MCF 10A (cell line): ENCODE measurements at regions not wholly inside any gene's neighbourhood (a gene's known extent, or its start where the extent isn't known, plus 50 kb on each side); places are given as distances from the start of the nearest gene placed in this dataset.

Experiments used
- BruUV-seq: library from RNA; stranded (reverse); fragments of 400-500 nt; replicated peaks from 2 replicates; lab custom pipeline; 2021; lab: Mats Ljungman, UMichigan
- CTCF ChIA-PET: fragments of 300-600 bp; sonication (Branson Sonifier 250); formaldehyde crosslinking; extraction: SDS; loops from one replicate; lab custom pipeline; 2021; ENCODE audit warnings: antibody characterized with exemption, inconsistent platforms; lab: Yijun Ruan, JAX
- POLR2A ChIA-PET: fragments of 300-600, 350-650 bp; sonication (Branson Sonifier 250); formaldehyde crosslinking; extraction: SDS; loops from one replicate; lab custom pipeline; 2020; ENCODE audit warnings: antibody characterized with exemption, inconsistent platforms; lab: Yijun Ruan, JAX
- DNase-seq: peaks from one replicate; pipeline ENCODE4 v3.0.0-alpha.2; 2018; ENCODE audit not compliant: unreplicated experiment
- H3K27ac Mint-ChIP-seq: one replicate; pipeline ENCODE4 v1.8.0; 2022; ENCODE audit warnings: mild to moderate bottlenecking, low read depth, mixed read lengths; ENCODE audit not compliant: unreplicated experiment
- H3K27me3 Mint-ChIP-seq: one replicate; pipeline ENCODE4 v1.8.0; 2022; ENCODE audit warnings: mixed read lengths; ENCODE audit not compliant: insufficient read depth, unreplicated experiment
- H3K36me3 Mint-ChIP-seq: one replicate; pipeline ENCODE4 v1.8.0; 2022; ENCODE audit warnings: mild to moderate bottlenecking, moderate library complexity, mixed read lengths; ENCODE audit not compliant: insufficient read depth, unreplicated experiment
- H3K4me1 Mint-ChIP-seq: one replicate; pipeline ENCODE4 v1.8.0; 2022; ENCODE audit warnings: mixed read lengths; ENCODE audit not compliant: insufficient read depth, unreplicated experiment
- H3K4me3 Mint-ChIP-seq: one replicate; pipeline ENCODE4 v1.8.0; 2022; ENCODE audit warnings: mild to moderate bottlenecking, moderate library complexity, mixed read lengths; ENCODE audit not compliant: unreplicated experiment
- H3K9me3 Mint-ChIP-seq: one replicate; pipeline ENCODE4 v1.8.0; 2022; ENCODE audit warnings: mixed read lengths; ENCODE audit not compliant: unreplicated experiment
- intact Hi-C: fragments of 100-400 bp; cut with micrococcal nuclease; formaldehyde crosslinking; loops from 2 replicates; pipeline ENCODE4 v1.14.1; 2022
- TF ChIP-seq, protein P1 (sequence below): fragments of 200-600 bp; IDR thresholded peaks from one replicate; pipeline ENCODE4 v1.8.0; 2022; ENCODE audit warnings: antibody characterized with exemption, mild to moderate bottlenecking; ENCODE audit not compliant: unreplicated experiment

DNA sequence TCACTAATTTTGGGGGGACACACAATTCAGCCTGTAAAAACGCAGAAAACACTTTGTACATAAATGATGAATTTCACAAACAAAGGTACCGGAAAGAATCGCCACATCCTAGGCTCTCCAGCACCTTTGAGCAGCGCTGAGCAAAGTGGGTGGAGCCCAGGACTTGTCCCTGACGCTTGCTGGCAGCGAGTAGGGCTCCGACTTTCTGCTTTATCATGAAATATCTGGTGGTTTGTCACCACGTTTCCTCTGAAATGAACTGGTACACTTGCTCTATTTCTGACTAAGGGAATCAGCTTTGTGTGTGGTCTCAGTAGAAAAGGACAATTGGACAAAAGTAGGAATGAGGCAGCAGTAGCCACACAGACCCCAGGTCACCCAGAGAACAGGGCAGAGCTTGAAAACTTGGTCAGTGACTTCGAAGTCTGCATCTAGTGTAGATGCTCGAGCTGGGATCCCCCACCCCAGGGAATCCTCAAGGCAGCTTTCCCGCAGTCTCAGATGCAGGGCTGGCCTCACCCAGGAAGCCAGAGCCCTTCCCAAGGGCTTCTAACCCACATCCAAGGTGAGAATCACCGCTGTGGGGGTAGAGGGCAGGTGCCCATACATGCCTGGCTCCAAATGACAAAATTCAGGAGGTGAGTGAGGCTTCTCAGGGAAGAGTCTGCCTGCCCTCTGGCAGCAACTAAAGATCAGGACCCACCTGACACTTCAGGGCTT lies 85.3 kb upstream of the SOX1 start:
- Mint-ChIP-seq H3K4me1 (no peaks in the 10 kb centered on the region), H3K4me3 (no peak overlapping the region), H3K36me3 (no peaks in the 10 kb centered on the region), H3K9me3 (peaks cover 16% of the 10 kb centered on the region), H3K27ac (no peak overlapping the region), H3K27me3 (no peaks in the 10 kb centered on the region)
- BruUV-seq: no TSS peak
- TF ChIP-seq, protein P1, sequence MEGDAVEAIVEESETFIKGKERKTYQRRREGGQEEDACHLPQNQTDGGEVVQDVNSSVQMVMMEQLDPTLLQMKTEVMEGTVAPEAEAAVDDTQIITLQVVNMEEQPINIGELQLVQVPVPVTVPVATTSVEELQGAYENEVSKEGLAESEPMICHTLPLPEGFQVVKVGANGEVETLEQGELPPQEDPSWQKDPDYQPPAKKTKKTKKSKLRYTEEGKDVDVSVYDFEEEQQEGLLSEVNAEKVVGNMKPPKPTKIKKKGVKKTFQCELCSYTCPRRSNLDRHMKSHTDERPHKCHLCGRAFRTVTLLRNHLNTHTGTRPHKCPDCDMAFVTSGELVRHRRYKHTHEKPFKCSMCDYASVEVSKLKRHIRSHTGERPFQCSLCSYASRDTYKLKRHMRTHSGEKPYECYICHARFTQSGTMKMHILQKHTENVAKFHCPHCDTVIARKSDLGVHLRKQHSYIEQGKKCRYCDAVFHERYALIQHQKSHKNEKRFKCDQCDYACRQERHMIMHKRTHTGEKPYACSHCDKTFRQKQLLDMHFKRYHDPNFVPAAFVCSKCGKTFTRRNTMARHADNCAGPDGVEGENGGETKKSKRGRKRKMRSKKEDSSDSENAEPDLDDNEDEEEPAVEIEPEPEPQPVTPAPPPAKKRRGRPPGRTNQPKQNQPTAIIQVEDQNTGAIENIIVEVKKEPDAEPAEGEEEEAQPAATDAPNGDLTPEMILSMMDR: no peak
- DNase-seq: no peak
- intact Hi-C loops: no loop called here
- ChIA-PET POLR2A (no interaction called here), CTCF (interaction anchor here (0.6 kb wide), 1 partner anchor 221 kb away, joined by 3 read pairs; no protein-coding TSS in a partner anchor)

DNA sequence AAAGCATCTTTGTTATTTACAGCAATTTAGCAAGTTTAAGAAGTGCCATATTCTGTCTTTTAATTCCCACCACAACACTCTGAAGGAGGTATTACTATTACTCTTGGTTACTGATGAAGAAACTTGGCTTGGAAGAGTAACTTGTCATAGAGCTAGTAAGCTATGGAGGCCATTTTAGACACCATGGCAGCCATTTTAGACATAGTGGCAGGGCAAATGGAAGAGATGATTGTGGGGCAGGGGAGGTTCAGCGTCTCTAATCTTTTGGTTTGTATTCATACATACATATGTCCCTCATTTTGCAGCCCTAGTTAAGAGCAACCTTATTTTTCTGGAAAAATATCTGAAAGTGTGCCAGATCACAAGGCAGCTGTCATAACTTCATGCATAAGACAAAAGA lies 82.6 kb upstream of the SOX1 start:
- TF ChIP-seq, protein P1: no peak
- BruUV-seq: no TSS peak
- intact Hi-C loops: no loop called here
- POLR2A ChIA-PET: interaction anchor here (1.2 kb wide), 1 partner anchor 11 kb away, joined by 3 read pairs; no protein-coding TSS in a partner anchor
- Mint-ChIP-seq H3K4me1 (no peaks in the 10 kb centered on the region), H3K27me3 (no peaks in the 10 kb centered on the region), H3K9me3 (peaks cover 25% of the 10 kb centered on the region), H3K36me3 (no peaks in the 10 kb centered on the region), H3K27ac (no peak overlapping the region), H3K4me3 (no peak overlapping the region)
- CTCF ChIA-PET: no interaction called here
- DNase-seq: no peak

DNA sequence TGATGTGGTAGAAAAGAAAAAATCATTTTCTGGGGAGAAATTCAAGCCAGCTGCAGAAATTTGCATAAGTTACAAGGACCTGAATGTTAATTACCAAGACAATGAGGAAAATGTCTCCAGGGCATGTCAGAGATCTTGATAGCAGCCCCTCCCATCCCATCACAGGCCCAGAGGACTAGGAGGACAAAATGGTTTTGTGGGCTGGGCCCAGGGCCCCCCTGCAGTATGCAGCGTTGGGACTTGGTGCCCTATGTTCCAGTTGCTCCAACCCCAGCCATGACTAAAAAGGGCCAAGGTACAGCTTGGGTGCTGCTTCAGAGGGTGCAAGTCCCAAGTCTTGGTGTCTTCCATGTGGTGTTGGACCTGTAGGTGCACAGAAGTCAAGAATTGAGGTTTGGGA lies 76.6 kb upstream of the SOX1 start:
- ChIA-PET CTCF (interaction anchor here (0.7 kb wide), 1 partner anchor 23 kb away, joined by 4 read pairs; no protein-coding TSS in a partner anchor), POLR2A (no interaction called here)
- no peaks in the 10 kb centered on the region for H3K36me3 Mint-ChIP-seq
- H3K27ac Mint-ChIP-seq: no peak overlapping the region
- intact Hi-C loops: no loop called here
- TF ChIP-seq, protein P1: no peak
- BruUV-seq: no TSS peak
- no peaks in the 10 kb centered on the region for H3K4me1 Mint-ChIP-seq
- H3K9me3 Mint-ChIP-seq: peaks cover 45% of the 10 kb centered on the region
- no peak for DNase-seq
- H3K4me3 Mint-ChIP-seq: no peak overlapping the region
- H3K27me3 Mint-ChIP-seq: no peaks in the 10 kb centered on the region

DNA sequence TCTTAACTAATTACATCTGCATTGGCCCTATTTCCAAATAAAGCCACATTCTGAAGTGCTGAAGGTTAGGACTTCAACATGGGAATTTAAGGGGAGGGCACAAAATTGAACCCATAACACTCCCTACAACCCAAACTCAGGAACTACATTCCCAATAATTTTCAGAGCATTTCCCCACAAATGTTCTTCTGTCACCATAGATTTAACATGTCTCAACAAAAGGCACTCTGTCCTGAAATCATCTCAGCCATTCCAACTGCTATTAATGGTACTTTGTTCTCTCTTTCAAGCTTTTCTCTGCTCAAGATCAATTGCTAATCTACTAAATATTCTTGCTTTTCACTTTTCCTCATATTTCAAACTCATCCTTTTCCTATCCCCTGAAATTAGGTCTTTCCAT lies 74.0 kb upstream of the SOX1 start:
- no peaks in the 10 kb centered on the region for H3K4me1 Mint-ChIP-seq
- TF ChIP-seq, protein P1: no peak
- ChIA-PET CTCF (interaction anchor here (0.7 kb wide), 1 partner anchor 35 kb away, joined by 3 read pairs; no protein-coding TSS in a partner anchor), POLR2A (no interaction called here)
- H3K27ac Mint-ChIP-seq: no peak overlapping the region
- H3K27me3 Mint-ChIP-seq: no peaks in the 10 kb centered on the region
- H3K9me3 Mint-ChIP-seq: peaks cover 52% of the 10 kb centered on the region
- intact Hi-C loops: no loop called here
- H3K36me3 Mint-ChIP-seq: no peaks in the 10 kb centered on the region
- no peak for DNase-seq
- BruUV-seq: no TSS peak
- H3K4me3 Mint-ChIP-seq: no peak overlapping the region
